ENCODE measurements at regions not wholly inside any gene's neighbourhood (a gene's known extent, or its start where the extent isn't known, plus 50 kb on each side); places are given as distances from the start of the nearest gene placed in this dataset.

- no peak for DNase-seq
Measured at GRCh38 chr6:137690721-137691120, 176.3 kb upstream of the TNFAIP3 start.

- DNase-seq: no peak
Measured at GRCh38 chr6:137692308-137692707, 174.8 kb upstream of the TNFAIP3 start.

- DNase-seq: no peak
Measured at GRCh38 chr6:137692806-137693205, 174.3 kb upstream of the TNFAIP3 start.

GRCh38 chr6:137693711-137694110 lies 173.3 kb upstream of the TNFAIP3 start:
- DNase-seq: no peak

- no peak for DNase-seq
Measured at GRCh38 chr6:137696765-137697164, 170.3 kb upstream of the TNFAIP3 start.

GRCh38 chr6:137697267-137697938 lies 169.7 kb upstream of the TNFAIP3 start:
- DNase-seq: peak; percentile 15

GRCh38 chr6:137698636-137699030 lies 168.4 kb upstream of the TNFAIP3 start:
- DNase-seq: no peak

GRCh38 chr6:137699031-137699683 lies 167.9 kb upstream of the TNFAIP3 start:
- DNase-seq: no peak

GRCh38 chr6:137700161-137700560 lies 166.9 kb upstream of the TNFAIP3 start:
- DNase-seq: no peak

- DNase-seq: no peak
Measured at GRCh38 chr6:137700751-137701477, 166.1 kb upstream of the TNFAIP3 start.

GRCh38 chr6:137701942-137702341 lies 165.1 kb upstream of the TNFAIP3 start:
- DNase-seq: no peak

GRCh38 chr6:137702791-137703424 lies 164.2 kb upstream of the TNFAIP3 start:
- DNase-seq: no peak

- DNase-seq: no peak
Measured at GRCh38 chr6:137704802-137705159, 162.3 kb upstream of the TNFAIP3 start.

- DNase-seq: peak; percentile 23
Measured at GRCh38 chr6:137705160-137706082, 161.6 kb upstream of the TNFAIP3 start.

GRCh38 chr6:137706083-137706750 lies 160.8 kb upstream of the TNFAIP3 start:
- DNase-seq: no peak

- no peak for DNase-seq
Measured at GRCh38 chr6:137707038-137707589, 159.9 kb upstream of the TNFAIP3 start.

- peak; percentile 51 for DNase-seq
Measured at GRCh38 chr6:137707590-137708360, 159.3 kb upstream of the TNFAIP3 start.

- DNase-seq: no peak
Measured at GRCh38 chr6:137708481-137708880, 158.6 kb upstream of the TNFAIP3 start.

- DNase-seq: no peak
Measured at GRCh38 chr6:137709424-137710236, 157.4 kb upstream of the TNFAIP3 start.

Data from right kidney (tissue), 1 donor.